H7 (cell line): ENCODE measurements at regions not wholly inside any gene's neighbourhood (a gene's known extent, or its start where the extent isn't known, plus 50 kb on each side); places are given as distances from the start of the nearest gene placed in this dataset.

Source experiments
- DNase-seq: peaks from one replicate; pipeline ENCODE4 v3.0.0; 2012
- H3K27me3 ChIP-seq: 2 replicates; pipeline ENCODE4 v1.6.0; 2011; ENCODE audit warnings: mild to moderate bottlenecking, low read length; ENCODE audit not compliant: control insufficient read depth, insufficient read depth
- H3K36me3 ChIP-seq: replicated peaks from 2 replicates; pipeline ENCODE4 v1.5.1; 2011; ENCODE audit warnings: low read length; ENCODE audit not compliant: control insufficient read depth, insufficient read depth
- H3K4me3 ChIP-seq: 2 replicates; pipeline ENCODE4 v1.5.1; 2011; ENCODE audit warnings: low read depth, mild to moderate bottlenecking, control low read depth, low read length, moderate library complexity; ENCODE audit not compliant: insufficient read depth

GRCh38 chr6:14860774-14861173, 385.1 kb upstream of the JARID2 start:
- Histone ChIP-seq H3K4me3 (no peak overlapping the region), H3K36me3 (no peaks in the 10 kb centered on the region), H3K27me3 (no peaks in the 10 kb centered on the region)
- no peak for DNase-seq

DNA sequence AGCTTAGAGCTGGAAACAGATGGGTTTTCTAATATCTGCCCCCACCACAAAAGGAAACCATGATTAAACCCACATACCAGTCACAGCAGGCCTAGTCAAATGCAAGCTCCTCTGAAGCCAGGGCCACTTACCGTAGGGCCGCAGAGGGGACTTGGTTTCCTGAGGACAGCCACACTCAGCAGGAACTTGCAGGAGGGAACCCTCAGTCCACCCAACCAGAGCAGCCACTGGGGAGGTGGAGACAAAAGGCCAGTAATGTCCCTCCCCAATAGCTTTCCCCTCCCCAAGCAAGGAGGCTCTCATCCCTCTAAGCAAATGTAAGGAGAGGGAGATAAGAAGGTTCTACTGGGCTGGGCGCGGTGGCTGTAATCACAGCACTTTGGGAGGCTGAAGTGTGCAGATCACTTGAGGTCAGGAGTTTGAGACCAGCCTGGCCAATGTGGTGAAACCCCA, 384.4 kb upstream of the JARID2 start:
- Histone ChIP-seq H3K4me3 (no peak overlapping the region), H3K27me3 (no peaks in the 10 kb centered on the region), H3K36me3 (no peaks in the 10 kb centered on the region)
- peak; percentile 65 for DNase-seq

- no peaks in the 10 kb centered on the region for H3K36me3 ChIP-seq
- no peak for DNase-seq
- no peak overlapping the region for H3K4me3 ChIP-seq
- no peaks in the 10 kb centered on the region for H3K27me3 ChIP-seq
These were observed 383.0 kb upstream of the JARID2 start for GRCh38 chr6:14862845-14863244.

GRCh38 chr6:14863902-14864850, 381.7 kb upstream of the JARID2 start:
- H3K27me3 ChIP-seq = no peaks in the 10 kb centered on the region
- DNase-seq = peak; percentile 55
- H3K4me3 ChIP-seq = no peak overlapping the region
- H3K36me3 ChIP-seq = no peaks in the 10 kb centered on the region; the same call in 1 of the 2 replicates

DNA sequence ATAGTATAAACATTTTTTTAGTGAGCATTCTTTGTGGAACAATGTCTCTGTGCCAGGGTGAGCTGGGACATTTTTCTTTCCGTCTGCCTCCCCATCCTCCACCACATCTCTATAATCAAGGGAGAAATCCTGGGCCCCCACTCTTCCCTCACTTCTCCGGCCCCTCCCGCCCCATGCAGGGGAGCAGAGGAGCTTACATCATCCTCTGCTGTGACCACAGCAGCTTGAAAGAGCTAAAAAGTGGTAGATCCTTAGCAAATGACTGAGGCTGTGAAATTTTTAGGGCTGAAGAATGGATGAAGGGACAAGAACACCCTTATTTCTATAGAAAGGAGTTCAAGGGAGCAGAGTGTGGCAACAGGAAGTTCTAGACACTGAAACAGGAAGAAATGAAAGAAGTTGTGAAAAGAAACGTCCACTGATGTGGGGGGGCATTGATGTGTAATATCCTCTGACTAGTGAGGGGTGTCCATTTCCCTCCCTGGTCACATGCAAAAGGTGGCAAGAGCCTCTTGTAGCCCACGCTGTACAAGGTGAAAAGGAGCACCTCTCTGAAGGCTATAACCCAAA, 380.3 kb upstream of the JARID2 start:
- Histone ChIP-seq H3K27me3 (no peaks in the 10 kb centered on the region), H3K36me3 (no peaks in the 10 kb centered on the region; the same call in 1 of the 2 replicates), H3K4me3 (no peak overlapping the region)
- DNase-seq = no peak

DNA sequence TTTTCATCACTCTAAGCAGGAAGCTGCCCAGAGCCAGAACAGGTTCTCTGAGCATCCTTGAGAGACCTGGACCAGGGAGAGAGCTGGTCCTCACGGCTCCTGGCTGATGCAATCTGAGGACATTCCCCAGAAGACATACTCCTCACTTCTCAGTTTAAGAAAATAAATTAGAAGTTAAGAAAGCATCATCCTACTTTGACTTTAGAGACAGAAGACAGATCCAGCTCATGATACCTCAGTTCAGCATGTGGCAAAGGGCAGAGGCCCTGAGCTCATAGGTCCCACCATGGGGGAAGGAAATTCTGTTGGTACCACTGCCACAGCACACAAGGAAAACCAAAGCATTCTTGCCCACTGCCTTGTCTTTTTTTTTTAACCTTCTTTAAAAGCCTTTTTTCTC, 378.1 kb upstream of the JARID2 start:
- DNase-seq = no peak
- no peaks in the 10 kb centered on the region for H3K27me3 ChIP-seq

DNA sequence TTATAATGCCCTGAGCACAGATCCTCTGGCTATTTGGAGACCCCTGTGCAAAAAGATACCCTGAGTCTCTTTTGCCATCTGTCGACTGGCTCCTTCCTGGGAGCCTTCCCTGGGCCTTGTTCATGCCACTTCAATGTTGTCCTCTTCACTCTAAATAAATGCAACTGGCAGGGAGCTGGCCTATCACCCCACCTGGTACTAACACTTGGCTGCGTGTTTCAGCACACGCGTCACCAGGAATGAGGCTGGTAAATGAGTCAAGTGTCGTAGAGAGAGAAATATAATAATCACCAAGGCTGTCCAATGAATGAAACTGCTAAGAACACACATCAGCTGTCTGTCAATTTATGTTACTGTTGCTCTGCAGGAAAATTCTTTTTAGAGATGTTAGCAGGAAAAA, 374.6 kb upstream of the JARID2 start:
- no peak overlapping the region for H3K4me3 ChIP-seq
- no peak for DNase-seq
- H3K27me3 ChIP-seq = no peaks in the 10 kb centered on the region
- no peaks in the 10 kb centered on the region; the same call in 1 of the 2 replicates for H3K36me3 ChIP-seq

More for the DNA sequence above, 378.1 kb upstream of the JARID2 start:
- no peak overlapping the region for H3K4me3 ChIP-seq
- no peaks in the 10 kb centered on the region; the same call in 1 of the 2 replicates for H3K36me3 ChIP-seq

GRCh38 chr6:14873101-14873500, 372.8 kb upstream of the JARID2 start:
- Histone ChIP-seq H3K36me3 (no peaks in the 10 kb centered on the region; the same call in 1 of the 2 replicates), H3K4me3 (no peak overlapping the region), H3K27me3 (no peaks in the 10 kb centered on the region)
- no peak for DNase-seq

DNA sequence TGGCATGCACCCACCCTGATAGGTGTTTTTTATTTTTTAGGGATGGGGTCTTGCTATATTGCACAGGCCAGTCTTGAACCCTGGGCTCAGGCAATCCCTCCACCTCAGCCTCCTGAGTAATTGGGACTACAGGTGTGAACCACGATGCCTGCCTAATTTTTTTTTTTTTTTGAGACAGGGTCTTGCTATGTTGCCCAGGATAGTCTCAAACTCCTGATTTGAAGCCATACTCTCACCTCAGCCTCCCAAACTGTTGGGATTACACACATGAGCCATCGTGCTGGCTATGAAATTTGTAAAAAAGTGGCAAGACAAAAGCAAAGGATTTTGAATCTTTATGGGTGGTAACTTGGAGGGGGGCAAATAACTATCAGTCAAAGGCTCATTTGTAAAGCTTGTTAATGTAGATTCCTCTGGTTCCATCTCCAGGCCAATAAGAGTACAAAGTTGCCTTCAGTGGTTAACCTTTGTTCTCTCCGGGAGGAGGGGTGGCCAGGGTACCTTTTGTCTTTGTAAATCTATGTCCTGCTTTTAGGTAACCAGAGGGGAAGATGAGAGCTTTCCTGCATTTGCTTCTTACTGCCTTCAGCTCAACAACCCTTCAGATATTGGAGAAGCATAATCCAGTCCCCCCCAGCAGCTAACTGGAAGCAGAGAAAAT, 372.0 kb upstream of the JARID2 start:
- H3K4me3 ChIP-seq = no peak overlapping the region
- no peaks in the 10 kb centered on the region; the same call in 1 of the 2 replicates for H3K36me3 ChIP-seq
- no peak for DNase-seq
- no peaks in the 10 kb centered on the region for H3K27me3 ChIP-seq

DNA sequence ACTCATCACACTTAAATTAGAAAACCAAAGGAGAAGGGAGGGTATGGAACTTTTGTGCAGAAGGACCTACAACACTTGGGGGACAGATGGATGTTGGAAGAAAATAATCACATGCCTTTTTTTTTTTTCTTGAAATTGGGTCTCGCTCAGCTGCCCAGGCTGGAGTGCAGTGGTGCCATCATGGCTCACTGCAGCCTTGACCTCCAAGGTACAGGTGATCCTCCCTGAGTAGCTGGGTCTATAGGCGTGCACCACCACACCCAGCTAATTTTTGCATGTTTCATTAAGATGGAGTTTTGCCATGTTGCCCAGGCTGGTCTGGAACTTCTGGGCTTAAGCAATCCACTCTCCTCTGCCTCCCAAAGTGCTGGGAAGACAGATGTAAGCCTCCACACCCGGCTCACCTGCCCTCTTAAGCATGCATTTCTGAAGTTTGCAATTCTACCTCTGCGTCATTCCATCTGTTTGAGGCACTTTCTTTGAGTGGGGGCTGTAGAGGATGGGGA, 370.8 kb upstream of the JARID2 start:
- no peaks in the 10 kb centered on the region for H3K27me3 ChIP-seq
- H3K4me3 ChIP-seq = no peak overlapping the region
- no peak for DNase-seq
- no peaks in the 10 kb centered on the region; the same call in 1 of the 2 replicates for H3K36me3 ChIP-seq

GRCh38 chr6:14875481-14876063, 370.3 kb upstream of the JARID2 start:
- DNase-seq = no peak
- Histone ChIP-seq H3K27me3 (no peaks in the 10 kb centered on the region), H3K36me3 (no peaks in the 10 kb centered on the region; the same call in 1 of the 2 replicates), H3K4me3 (no peak overlapping the region)

- H3K4me3 ChIP-seq = no peak overlapping the region
- DNase-seq = no peak
- H3K36me3 ChIP-seq = no peaks in the 10 kb centered on the region; the same call in 1 of the 2 replicates
- H3K27me3 ChIP-seq = no peaks in the 10 kb centered on the region
These were observed 368.9 kb upstream of the JARID2 start for GRCh38 chr6:14876778-14877613.

DNA sequence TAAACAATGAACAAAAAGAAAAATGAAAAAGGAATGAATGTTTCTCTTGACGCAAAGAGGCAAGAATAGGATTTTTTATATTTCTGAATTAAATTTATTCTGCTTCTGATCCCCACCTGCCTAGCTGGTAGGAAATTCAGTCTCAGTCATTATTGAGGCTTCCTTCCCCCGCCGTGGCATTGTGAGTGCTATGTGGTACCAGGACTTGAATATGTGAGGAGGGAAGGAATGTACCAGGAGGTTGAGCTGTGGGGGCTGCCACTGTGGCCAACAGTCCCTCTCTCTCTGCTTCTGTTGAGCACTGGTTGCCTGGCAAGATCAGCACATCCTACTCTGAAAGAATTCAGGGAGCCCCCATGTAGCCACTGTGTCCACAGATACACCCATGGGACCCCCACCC, 368.1 kb upstream of the JARID2 start:
- Histone ChIP-seq H3K27me3 (no peaks in the 10 kb centered on the region), H3K4me3 (no peak overlapping the region), H3K36me3 (no peaks in the 10 kb centered on the region)
- DNase-seq = no peak
